ENCODE measurements at regions not wholly inside any gene's neighbourhood (a gene's known extent, or its start where the extent isn't known, plus 50 kb on each side); places are given as distances from the start of the nearest gene placed in this dataset.

- DNase-seq (ENCODE audit: low read depth), result no peak
- in situ Hi-C loops (cut with HindIII; ENCODE audit: low pct_unique_long_range_greater_than_20kb, low sequenced_read_pairs), result loop anchor here (25.0 kb wide), 1 partner anchor 285 kb away; no protein-coding TSS in a partner anchor
Measured at GRCh38 chr9:108772301-108772894, 83.4 kb downstream of the ACTL7B start.

DNA sequence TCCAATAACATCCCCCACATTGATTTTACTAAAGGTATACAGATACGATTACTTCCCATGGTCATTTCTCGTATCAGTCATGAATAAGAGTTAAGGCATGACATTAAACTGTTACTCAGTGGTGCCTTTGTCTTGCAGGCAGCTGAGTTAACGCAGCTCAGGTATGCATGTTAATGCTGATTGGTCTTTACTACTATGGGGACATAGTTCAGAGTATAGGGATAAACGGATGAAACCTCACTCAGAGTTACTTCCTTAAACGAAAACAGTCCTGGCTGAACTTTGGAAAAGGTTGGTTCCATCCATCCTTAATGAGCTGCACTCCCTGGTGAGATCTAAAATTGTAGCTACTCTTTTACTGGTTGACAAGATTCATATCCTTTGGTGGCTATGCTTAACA lies 87.0 kb downstream of the ACTL7B start:
- no peak for DNase-seq (ENCODE audit: low read depth)
- in situ Hi-C loops (cut with HindIII; ENCODE audit: low pct_unique_long_range_greater_than_20kb, low sequenced_read_pairs), result loop anchor here (25.0 kb wide), 1 partner anchor 281 kb away; no protein-coding TSS in a partner anchor

DNA sequence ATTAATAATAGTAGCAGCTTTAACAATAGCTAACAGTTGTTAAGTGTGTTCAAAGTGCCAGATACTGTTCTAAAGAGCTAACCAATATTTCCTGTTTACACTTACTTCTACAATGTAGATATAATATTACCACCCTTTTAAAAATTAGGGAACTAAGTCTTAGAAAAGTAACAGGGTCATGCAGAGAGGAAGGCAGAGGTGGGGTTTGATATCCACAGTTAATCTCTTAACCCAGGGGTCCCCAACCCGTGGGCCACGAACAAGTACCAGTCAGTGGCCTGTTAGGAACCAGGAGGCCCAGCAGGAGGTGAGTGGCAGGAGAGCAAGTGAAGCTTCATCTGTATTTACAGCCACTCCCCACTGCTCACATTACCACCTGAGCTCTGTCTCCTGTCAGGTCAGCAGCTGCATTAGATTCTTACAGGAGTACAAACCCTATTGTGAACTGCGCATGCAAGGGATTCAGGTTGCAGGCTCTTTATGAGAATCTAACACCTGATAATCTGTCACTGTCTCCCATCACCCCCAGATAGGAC lies 89.1 kb downstream of the ACTL7B start:
- DNase-seq (ENCODE audit: low read depth), result no peak
- in situ Hi-C loops (cut with HindIII; ENCODE audit: low pct_unique_long_range_greater_than_20kb, low sequenced_read_pairs), result loop anchor here (25.0 kb wide), 1 partner anchor 279 kb away; no protein-coding TSS in a partner anchor

DNA sequence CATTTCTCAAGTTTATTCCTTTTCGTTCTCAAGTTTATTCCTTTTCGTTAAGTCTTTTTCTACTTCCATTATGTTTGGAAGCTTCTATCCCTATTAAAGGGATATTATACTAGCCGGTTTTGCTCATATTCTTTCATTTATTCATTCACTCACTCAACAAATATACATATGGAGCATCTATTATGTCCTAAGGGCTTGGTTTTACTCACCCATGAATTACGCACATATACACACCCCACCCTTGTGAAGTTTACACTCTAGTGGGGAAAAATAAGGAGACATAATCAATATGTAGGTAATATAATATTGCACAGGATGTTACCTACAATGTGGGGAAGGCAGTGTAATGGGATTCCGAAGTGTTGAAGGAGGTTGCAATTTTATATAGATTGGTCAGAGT lies 90.5 kb downstream of the ACTL7B start:
- in situ Hi-C loops (cut with HindIII; ENCODE audit: low pct_unique_long_range_greater_than_20kb, low sequenced_read_pairs), result loop anchor here (25.0 kb wide), 1 partner anchor 278 kb away; no protein-coding TSS in a partner anchor

GRCh38 chr9:108762348-108763055 lies 93.3 kb downstream of the ACTL7B start:
- in situ Hi-C loops (cut with HindIII; ENCODE audit: low pct_unique_long_range_greater_than_20kb, low sequenced_read_pairs), result loop anchor here (25.0 kb wide), 1 partner anchor 275 kb away; no protein-coding TSS in a partner anchor
- DNase-seq (ENCODE audit: low read depth), result no peak

More for the DNA sequence above, 90.5 kb downstream of the ACTL7B start:
- DNase-seq (ENCODE audit: low read depth), result no peak

GRCh38 chr9:108761655-108762347 lies 94.0 kb downstream of the ACTL7B start:
- peak; percentile 53 for DNase-seq (ENCODE audit: low read depth)
- in situ Hi-C loops (cut with HindIII; ENCODE audit: low pct_unique_long_range_greater_than_20kb, low sequenced_read_pairs), result loop anchor here (25.0 kb wide), 1 partner anchor 274 kb away; no protein-coding TSS in a partner anchor

GRCh38 chr9:108760841-108761240 lies 94.9 kb downstream of the ACTL7B start:
- in situ Hi-C loops (cut with HindIII; ENCODE audit: low pct_unique_long_range_greater_than_20kb, low sequenced_read_pairs), result loop anchor here (25.0 kb wide), 1 partner anchor 274 kb away; no protein-coding TSS in a partner anchor
- no peak for DNase-seq (ENCODE audit: low read depth)

DNA sequence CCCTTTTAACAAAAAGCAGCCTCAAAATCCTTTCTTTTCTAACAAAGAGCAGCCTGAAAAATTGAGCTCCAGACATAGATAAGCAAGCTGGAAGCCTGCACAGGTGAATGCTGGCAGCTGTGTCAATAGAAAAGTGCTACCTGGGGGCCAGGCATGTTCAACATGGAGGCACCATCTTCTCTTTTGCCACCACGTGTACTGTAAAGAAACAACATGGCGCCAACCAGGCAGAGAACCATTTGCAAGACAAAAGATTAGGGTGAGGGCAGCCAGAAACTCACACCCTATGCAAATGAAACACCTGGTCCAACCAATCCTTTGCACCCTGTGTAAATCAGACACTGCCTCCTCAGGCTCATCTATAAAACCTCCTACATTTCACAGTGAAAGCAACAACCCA lies 96.0 kb downstream of the ACTL7B start:
- in situ Hi-C loops (cut with HindIII; ENCODE audit: low pct_unique_long_range_greater_than_20kb, low sequenced_read_pairs), result loop anchor here (25.0 kb wide), 1 partner anchor 273 kb away; no protein-coding TSS in a partner anchor
- DNase-seq (ENCODE audit: low read depth), result no peak

DNA sequence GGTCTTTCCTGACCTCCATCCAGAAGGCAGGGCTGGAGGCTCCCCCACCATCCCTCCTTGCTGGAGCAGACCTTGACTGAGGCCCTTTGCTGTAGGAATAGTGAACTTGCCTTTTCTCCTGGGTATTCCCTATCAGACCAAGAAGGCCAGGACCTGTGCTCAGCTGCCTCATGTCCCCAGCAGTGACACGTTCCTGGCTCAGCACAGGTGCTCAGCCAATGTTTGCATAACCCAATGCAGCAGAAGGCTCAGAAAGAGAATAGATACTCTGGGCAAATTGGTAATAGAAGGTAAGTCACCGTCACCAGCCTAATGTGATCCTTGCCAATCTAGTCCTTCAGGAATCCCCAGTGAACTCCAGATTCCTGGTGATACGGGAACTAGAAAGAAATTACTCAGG lies 96.4 kb downstream of the ACTL7B start:
- DNase-seq (ENCODE audit: low read depth), result no peak
- in situ Hi-C loops (cut with HindIII; ENCODE audit: low pct_unique_long_range_greater_than_20kb, low sequenced_read_pairs), result loop anchor here (25.0 kb wide), 1 partner anchor 272 kb away; no protein-coding TSS in a partner anchor

GRCh38 chr9:108756746-108757490 lies 98.9 kb downstream of the ACTL7B start:
- in situ Hi-C loops (cut with HindIII; ENCODE audit: low pct_unique_long_range_greater_than_20kb, low sequenced_read_pairs), result loop anchor here (25.0 kb wide), 1 partner anchor 270 kb away; no protein-coding TSS in a partner anchor
- DNase-seq (ENCODE audit: low read depth), result no peak

- DNase-seq (ENCODE audit: low read depth), result no peak
- in situ Hi-C loops (cut with HindIII; ENCODE audit: low pct_unique_long_range_greater_than_20kb, low sequenced_read_pairs), result loop anchor here (25.0 kb wide), 1 partner anchor 269 kb away; no protein-coding TSS in a partner anchor
Measured at GRCh38 chr9:108755979-108756378, 99.8 kb downstream of the ACTL7B start.

DNA sequence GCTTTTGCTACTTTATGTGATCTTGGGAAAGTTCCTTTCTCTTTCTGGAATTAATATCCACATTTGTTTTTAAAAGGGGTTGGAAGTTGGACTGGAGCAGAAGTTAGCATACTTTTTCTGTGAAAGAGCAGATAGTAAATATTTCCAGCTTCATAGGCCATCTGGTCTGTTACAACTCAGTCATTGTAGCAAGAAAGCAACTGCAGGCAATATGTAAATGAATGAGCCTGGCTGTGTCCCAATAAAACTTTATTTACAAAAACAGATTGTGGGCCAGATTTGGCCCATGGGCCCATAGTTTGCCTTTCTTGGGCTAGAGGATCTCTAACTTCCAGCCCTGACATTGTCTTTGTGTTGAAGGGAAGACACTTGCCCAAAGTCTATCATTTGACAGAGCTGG lies 104.4 kb downstream of the ACTL7B start:
- in situ Hi-C loops (cut with HindIII; ENCODE audit: low pct_unique_long_range_greater_than_20kb, low sequenced_read_pairs), result loop anchor here (25.0 kb wide), 1 partner anchor 264 kb away; no protein-coding TSS in a partner anchor

GRCh38 chr9:108750661-108751215 lies 105.0 kb downstream of the ACTL7B start:
- no peak for DNase-seq (ENCODE audit: low read depth)
- in situ Hi-C loops (cut with HindIII; ENCODE audit: low pct_unique_long_range_greater_than_20kb, low sequenced_read_pairs), result loop anchor here (25.0 kb wide), 1 partner anchor 263 kb away; no protein-coding TSS in a partner anchor

More for the DNA sequence above, 104.4 kb downstream of the ACTL7B start:
- no peak for DNase-seq (ENCODE audit: low read depth)

DNA sequence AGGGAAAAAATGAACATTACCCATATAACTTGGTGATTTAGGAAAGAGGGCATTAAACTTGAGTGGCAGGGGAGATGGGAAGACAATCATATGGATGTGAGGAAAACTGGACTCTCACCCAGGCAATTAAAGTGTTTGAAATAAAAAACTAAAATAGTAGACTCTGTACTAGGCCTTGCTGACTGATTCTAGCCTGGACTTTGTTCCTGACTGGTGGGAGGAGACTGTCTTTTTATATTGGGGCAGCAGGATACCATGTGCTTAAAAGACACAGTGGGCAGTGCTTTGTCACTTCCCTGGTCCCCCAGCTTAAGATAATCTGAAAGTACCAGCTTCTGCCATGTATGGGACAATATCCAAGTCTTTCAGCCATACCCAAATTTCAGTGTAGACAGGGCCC lies 107.0 kb downstream of the ACTL7B start:
- no peak for DNase-seq (ENCODE audit: low read depth)
- in situ Hi-C loops (cut with HindIII; ENCODE audit: low pct_unique_long_range_greater_than_20kb, low sequenced_read_pairs), result no loop called here

DNA sequence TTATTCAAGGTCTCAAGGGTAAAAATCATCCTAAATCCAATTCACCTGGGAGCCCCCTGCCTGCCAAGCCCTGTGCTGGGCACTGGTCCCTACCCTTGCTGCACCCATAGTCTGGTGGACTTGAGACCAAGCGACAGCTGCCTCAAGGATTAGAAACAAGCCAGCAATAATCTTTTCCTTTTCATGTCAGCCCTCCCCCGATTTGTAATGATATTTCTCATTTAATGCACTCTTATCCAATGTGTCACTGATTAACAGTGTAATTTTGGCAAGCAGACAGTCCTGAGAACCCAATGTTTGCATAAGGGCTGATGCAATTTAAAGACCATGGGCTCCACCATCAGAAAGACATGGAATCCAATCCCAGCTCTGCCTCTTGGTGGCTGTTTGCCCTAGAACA lies 108.9 kb downstream of the ACTL7B start:
- DNase-seq (ENCODE audit: low read depth), result peak; percentile 41
- in situ Hi-C loops (cut with HindIII; ENCODE audit: low pct_unique_long_range_greater_than_20kb, low sequenced_read_pairs), result no loop called here

DNA sequence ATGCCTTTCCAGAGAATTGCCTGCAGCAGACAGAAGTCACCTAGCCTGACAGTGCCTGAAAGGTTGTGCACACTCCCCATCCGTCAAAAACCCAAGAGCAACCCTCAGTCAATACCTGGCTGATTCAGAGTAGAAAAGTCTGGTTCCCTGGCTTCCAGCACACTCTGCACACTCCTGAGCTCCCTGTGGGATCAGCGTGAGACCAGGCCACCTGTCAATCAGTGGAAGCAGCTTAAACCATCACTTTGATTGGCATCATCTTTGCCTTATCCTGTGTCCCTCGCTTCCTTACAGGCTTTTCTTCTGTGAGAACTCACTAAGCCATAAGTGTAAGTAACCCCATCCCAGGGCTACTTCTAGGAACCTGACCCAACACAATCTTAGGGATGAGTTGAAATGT lies 109.8 kb downstream of the ACTL7B start:
- in situ Hi-C loops (cut with HindIII; ENCODE audit: low pct_unique_long_range_greater_than_20kb, low sequenced_read_pairs), result no loop called here
- DNase-seq (ENCODE audit: low read depth), result no peak

DNA sequence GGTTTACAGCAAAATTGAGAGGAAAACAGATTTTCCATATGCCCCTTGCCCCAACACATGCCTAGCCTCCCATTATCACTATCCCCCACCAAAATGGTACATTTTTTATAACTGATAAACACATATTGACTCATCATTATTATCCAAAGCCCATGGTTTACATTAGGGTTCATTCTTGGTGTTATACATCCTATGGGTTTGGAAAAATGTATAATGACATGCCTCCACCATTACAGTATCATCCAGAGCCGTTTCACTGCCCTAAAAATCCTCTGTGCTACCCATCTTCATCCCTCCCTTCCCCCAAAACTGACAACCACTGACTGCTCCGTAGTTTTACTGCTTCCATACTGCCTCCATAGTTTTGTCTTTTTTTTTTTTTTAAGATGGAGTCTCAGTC lies 111.1 kb downstream of the ACTL7B start:
- in situ Hi-C loops (cut with HindIII; ENCODE audit: low pct_unique_long_range_greater_than_20kb, low sequenced_read_pairs), result no loop called here
- no peak for DNase-seq (ENCODE audit: low read depth)

All from Caki2 (cell line).